Uterus (tissue), 3 donors: ENCODE measurements at regions not wholly inside any gene's neighbourhood (a gene's known extent, or its start where the extent isn't known, plus 50 kb on each side); places are given as distances from the start of the nearest gene placed in this dataset.

ENCODE experiments used
- DNase-seq, 2 donors: peaks; one replicate each; pipeline ENCODE4 v3.0.0-alpha.2; 2019 to 2020
- H3K27ac ChIP-seq, 2 donors: fragments of 200-600 bp; sonication (generic); 1 replicate in 1 of 2; 2 replicates in 1 of 2; pipeline ENCODE4 v1.5.1; 2016 to 2018
- H3K27me3 ChIP-seq, 2 donors: fragments of 200-600 bp; sonication (generic); one replicate each; pipeline ENCODE4 v1.5.1; 2018 to 2019; ENCODE audit warnings: control low read depth in 1 of 2
- H3K36me3 ChIP-seq, 2 donors: fragments of 200-600 bp; sonication (generic); one replicate each; pipeline ENCODE4 v1.5.1; 2019; ENCODE audit warnings: control low read depth in 1 of 2
- H3K4me1 ChIP-seq, 2 donors: fragments of 200-600 bp; sonication (generic); one replicate each; pipeline ENCODE4 v1.5.1; 2018 to 2019; ENCODE audit warnings: control low read depth in 1 of 2
- H3K4me3 ChIP-seq, 2 donors: fragments of 200-600 bp; sonication (generic); 1 replicate in 1 of 2; 2 replicates in 1 of 2; pipeline ENCODE4 v1.5.1; 2018 to 2019; ENCODE audit warnings: mild to moderate bottlenecking in 1 of 2
- H3K9me3 ChIP-seq, 2 donors: fragments of 200-600 bp; sonication (generic); one replicate each; pipeline ENCODE4 v1.5.1; 2019; ENCODE audit warnings: control low read depth in 1 of 2
- POLR2A ChIP-seq, 2 donors: fragments of 450-650 bp; IDR thresholded peaks; one replicate each; pipeline ENCODE4 v1.6.1; 2016; ENCODE audit warnings: antibody characterized with exemption in 2 of 2, mild to moderate bottlenecking in 1 of 2, moderate library complexity in 1 of 2
- intact Hi-C: fragments of 100-400 bp; cut with DNase I; formaldehyde crosslinking; loops from one replicate; pipeline ENCODE4 v1.15.1; 2023; ENCODE audit warnings: low total_unique reads
- TF ChIP-seq, protein P1 (sequence below), 4 experiments: fragments of 200-600 bp in 2 of 4; fragments of 450-650 bp in 2 of 4; sonication (generic) in 2 of 4; IDR thresholded peaks; one replicate each; pipeline ENCODE4 v1.5.1; 2016 to 2019; ENCODE audit warnings: antibody characterized with exemption in 4 of 4, mild to moderate bottlenecking in 2 of 4, moderate library complexity in 1 of 4
- donor health status: DM: yes; HTN: yes; CAD: no.

DNA sequence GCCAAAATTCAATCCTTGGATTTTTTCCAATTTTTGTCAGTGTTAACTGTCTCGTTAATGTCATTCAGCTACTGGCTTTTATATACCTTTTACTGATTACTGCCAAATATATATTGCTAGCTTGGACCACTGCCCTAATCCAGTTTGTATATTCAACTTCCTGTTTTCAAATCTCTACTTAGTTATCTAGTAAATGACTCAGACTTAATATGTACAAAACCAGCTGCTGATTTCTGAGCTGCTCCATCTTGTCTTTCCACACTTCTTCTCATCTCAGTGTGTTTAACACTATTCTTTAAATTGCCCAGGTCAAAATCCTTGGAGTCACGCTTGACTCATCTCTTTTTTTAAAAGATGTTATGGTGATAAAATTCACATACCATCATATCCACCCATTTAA, 1196.7 kb downstream of the RAPGEF2 start:
- TF ChIP-seq POLR2A (IDR thresholded peaks at IDR 0.05) = no peak
- TF ChIP-seq, protein P1, sequence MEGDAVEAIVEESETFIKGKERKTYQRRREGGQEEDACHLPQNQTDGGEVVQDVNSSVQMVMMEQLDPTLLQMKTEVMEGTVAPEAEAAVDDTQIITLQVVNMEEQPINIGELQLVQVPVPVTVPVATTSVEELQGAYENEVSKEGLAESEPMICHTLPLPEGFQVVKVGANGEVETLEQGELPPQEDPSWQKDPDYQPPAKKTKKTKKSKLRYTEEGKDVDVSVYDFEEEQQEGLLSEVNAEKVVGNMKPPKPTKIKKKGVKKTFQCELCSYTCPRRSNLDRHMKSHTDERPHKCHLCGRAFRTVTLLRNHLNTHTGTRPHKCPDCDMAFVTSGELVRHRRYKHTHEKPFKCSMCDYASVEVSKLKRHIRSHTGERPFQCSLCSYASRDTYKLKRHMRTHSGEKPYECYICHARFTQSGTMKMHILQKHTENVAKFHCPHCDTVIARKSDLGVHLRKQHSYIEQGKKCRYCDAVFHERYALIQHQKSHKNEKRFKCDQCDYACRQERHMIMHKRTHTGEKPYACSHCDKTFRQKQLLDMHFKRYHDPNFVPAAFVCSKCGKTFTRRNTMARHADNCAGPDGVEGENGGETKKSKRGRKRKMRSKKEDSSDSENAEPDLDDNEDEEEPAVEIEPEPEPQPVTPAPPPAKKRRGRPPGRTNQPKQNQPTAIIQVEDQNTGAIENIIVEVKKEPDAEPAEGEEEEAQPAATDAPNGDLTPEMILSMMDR (IDR thresholded peaks at IDR 0.05) = no peak
- Histone ChIP-seq H3K27ac (no peak overlapping the region), H3K4me3 (no peak overlapping the region), H3K27me3 (no peaks in the 10 kb centered on the region), H3K9me3 (no peaks in the 10 kb centered on the region), H3K36me3 (no peaks in the 10 kb centered on the region), H3K4me1 (no peaks in the 10 kb centered on the region)
- no peak for DNase-seq
- intact Hi-C loops = no loop called here

DNA sequence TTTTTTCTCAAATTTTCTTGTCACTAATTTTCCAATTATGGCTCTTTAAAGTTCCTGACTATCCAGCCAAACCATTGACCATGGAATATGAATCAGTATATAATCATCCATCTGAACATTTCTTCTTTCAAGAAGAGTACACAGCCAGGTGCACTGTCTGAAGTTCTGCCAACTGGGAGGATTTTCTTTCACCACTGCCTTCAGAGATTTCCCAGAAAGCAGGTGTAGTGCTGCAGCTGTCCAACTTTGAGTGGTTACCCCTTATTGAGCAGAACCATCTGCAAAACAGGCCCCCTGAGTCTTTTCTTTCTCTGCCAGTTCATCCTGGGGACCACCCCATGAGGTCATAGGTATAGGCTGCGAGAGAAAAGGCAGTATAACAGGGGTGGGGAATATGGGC, 1213.2 kb downstream of the RAPGEF2 start:
- no peak overlapping the region for H3K27ac ChIP-seq
- intact Hi-C loops = no loop called here
- H3K4me1 ChIP-seq = no peaks in the 10 kb centered on the region
- H3K27me3 ChIP-seq = no peaks in the 10 kb centered on the region
- no peak overlapping the region for H3K4me3 ChIP-seq
- no peaks in the 10 kb centered on the region for H3K9me3 ChIP-seq
- peaks cover 0 to 4% of the 10 kb centered on the region in 2 donors for H3K36me3 ChIP-seq
- TF ChIP-seq, protein P1 (IDR thresholded peaks at IDR 0.05) = no peak
- no peak for TF ChIP-seq POLR2A (IDR thresholded peaks at IDR 0.05)
- no peak for DNase-seq

DNA sequence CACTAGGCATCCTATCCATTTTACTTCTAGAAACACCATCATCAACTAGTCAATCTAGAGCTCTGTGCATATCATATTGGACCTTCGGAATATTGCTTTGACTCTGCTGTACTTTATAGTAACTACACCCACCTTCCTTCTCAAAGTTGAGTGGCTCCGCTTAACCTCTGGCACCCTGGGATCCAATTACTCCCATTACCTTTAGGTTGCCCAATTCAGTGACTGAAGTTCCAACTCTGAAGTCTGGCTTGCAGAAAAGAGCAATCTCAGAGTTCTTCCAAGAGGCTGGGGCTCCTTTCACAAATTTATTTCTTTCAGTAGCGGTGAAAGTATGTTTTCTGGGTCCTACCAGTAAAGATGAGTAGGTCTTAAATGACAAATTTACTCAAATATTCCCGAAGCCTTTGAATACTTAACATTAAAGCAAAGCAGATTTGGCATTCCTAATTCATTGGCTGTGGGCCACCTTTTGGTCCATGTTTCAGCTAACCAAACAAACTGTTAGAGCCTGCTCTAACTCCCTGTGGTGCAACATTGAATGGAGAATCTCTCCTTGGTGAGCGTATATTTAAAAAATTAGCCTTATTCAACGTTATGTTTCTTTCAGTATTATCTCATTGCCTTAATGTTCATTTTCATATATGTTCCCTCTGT, 1215.8 kb downstream of the RAPGEF2 start:
- DNase-seq = no peak
- TF ChIP-seq, protein P1 (IDR thresholded peaks at IDR 0.05) = no peak
- TF ChIP-seq POLR2A (IDR thresholded peaks at IDR 0.05) = no peak
- intact Hi-C loops = no loop called here
- H3K9me3 ChIP-seq = no peaks in the 10 kb centered on the region
- no peak overlapping the region for H3K4me3 ChIP-seq
- H3K36me3 ChIP-seq = peaks cover 0 to 3% of the 10 kb centered on the region in 2 donors
- H3K27me3 ChIP-seq = no peaks in the 10 kb centered on the region
- H3K27ac ChIP-seq = no peak overlapping the region
- no peaks in the 10 kb centered on the region for H3K4me1 ChIP-seq

DNA sequence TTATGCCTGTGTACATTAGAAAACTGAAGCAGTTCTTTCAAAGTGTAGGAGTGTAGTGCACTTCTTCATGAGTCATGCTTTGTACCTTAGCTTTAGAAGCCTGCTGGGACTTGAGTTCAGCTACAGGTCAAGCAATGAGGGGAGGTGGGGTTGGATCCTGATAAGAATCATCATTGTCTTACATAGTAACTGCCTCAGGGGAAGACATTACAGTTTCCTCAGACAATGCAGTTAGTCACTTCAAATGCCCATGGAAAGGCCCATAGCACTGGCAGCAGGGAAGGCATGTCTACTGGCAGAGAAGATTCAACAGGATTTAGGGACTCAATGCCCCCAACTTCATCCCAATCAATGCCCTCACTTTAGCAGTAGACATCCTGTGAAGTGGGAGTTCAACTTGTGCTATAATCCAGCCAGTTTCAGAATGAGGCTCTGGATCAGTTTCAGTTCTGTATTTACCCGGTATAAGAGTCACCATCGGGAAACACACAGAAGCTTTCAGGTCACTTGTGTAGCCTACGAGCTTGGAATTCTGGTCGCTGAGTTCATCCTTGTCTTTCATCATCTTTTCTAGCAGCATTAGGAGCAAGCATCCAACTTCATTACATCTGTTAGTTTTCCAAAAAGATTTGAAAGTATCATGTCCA, 1216.5 kb downstream of the RAPGEF2 start:
- no peaks in the 10 kb centered on the region for H3K9me3 ChIP-seq
- DNase-seq = no peak
- H3K4me1 ChIP-seq = no peaks in the 10 kb centered on the region
- H3K27me3 ChIP-seq = no peaks in the 10 kb centered on the region
- no peak for TF ChIP-seq POLR2A (IDR thresholded peaks at IDR 0.05)
- TF ChIP-seq, protein P1 (IDR thresholded peaks at IDR 0.05) = no peak
- no peaks in the 10 kb centered on the region for H3K36me3 ChIP-seq
- intact Hi-C loops = no loop called here
- H3K27ac ChIP-seq = no peak overlapping the region
- H3K4me3 ChIP-seq = no peak overlapping the region

DNA sequence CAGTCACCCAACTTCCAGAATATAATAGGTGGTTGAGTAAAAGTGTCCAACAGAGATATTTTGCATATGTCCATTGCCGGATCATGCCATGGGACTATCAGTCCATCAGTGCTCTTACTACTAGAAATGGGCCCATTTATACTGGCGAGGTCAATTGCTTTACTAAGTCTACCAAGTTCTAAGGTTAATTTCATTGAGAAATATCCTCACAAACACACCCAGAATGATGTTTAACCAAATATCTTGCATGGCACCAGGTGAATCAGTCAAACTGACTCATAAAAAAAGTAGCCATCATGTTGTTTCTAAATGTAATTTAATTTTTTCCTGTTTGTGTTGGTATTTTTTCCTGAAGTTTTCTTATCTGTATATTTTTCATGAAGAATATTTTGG, 1217.0 kb downstream of the RAPGEF2 start:
- H3K4me1 ChIP-seq = no peaks in the 10 kb centered on the region
- H3K4me3 ChIP-seq = no peak overlapping the region
- TF ChIP-seq, protein P1 (IDR thresholded peaks at IDR 0.05) = no peak
- no peak for TF ChIP-seq POLR2A (IDR thresholded peaks at IDR 0.05)
- H3K36me3 ChIP-seq = no peaks in the 10 kb centered on the region
- H3K27me3 ChIP-seq = no peaks in the 10 kb centered on the region
- intact Hi-C loops = no loop called here
- no peak overlapping the region for H3K27ac ChIP-seq
- H3K9me3 ChIP-seq = no peaks in the 10 kb centered on the region
- DNase-seq = no peak
